ENCODE measurements at regions not wholly inside any gene's neighbourhood (a gene's known extent, or its start where the extent isn't known, plus 50 kb on each side); places are given as distances from the start of the nearest gene placed in this dataset.

DNA sequence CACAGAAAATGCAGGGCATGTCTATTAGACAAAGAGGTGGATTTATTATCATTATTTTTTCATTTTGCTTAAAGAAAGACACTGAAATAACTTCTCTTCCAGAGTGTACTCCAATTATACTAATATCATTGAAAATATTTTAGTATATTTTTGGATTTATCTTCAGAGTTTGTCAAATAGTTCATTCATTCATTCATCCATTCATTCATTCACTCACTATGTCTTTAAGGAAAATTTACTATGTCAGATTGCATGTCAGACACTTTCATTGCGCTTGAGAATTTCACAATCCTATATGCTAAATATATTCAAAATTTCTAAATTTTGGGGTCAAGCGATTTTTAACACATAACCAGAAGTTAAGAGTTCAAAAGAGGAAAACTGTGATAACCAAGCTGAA lies 479.1 kb downstream of the ZEB2 start:
- DNase-seq (ENCODE audit: low spot score), result no peak
- no peak for TF ChIP-seq CTCF (IDR thresholded peaks at IDR 0.05; ENCODE audit: borderline replicate concordance, control extremely low read depth, extremely low read depth, insufficient read depth, missing control alignments)
- in situ Hi-C loops (cut with MboI; ENCODE audit: low sequenced_read_pairs, unreplicated experiment), result no loop called here

DNA sequence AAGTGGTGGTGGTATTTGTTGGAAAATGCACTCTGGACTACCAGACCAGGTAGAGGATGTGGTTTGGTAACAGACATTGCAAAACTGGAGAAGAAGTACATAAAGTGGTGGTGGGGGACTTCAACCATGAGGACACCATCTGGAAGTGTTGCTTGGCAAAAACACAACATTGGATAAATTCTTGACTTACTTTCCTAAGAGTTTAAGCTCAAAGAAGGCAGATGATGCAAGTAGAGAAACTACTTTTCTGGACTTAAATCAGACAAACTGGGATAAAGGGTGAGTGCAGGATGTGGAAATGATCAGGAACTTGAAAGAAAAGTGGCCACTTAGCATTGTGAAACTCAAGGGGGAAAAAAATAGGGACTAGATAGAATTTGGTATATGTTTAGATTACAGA lies 487.4 kb downstream of the ZEB2 start:
- no peak for DNase-seq (ENCODE audit: low spot score)
- in situ Hi-C loops (cut with MboI; ENCODE audit: low sequenced_read_pairs, unreplicated experiment), result no loop called here
- TF ChIP-seq CTCF (IDR thresholded peaks at IDR 0.05; ENCODE audit: borderline replicate concordance, control extremely low read depth, extremely low read depth, insufficient read depth, missing control alignments), result no peak

DNA sequence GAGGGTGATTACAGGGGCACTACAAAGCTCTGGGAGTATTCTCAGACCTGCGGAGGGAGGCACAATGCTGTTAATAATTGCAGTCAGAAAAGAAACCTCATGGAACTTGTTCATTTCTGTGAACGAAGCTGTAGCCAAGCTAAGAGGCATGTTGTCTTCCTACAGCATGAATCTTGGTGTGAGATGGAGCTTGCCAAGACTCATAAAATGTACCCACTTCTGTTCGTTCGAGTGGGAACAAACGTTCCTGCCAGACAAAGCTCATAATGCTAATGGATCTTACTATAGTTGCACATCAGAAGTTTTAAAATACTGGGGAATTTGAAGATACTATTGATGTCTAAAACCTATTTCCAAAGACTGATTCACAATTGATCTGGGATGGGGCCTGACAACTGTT lies 489.1 kb downstream of the ZEB2 start:
- no peak for DNase-seq (ENCODE audit: low spot score)
- TF ChIP-seq CTCF (IDR thresholded peaks at IDR 0.05; ENCODE audit: borderline replicate concordance, control extremely low read depth, extremely low read depth, insufficient read depth, missing control alignments), result no peak
- in situ Hi-C loops (cut with MboI; ENCODE audit: low sequenced_read_pairs, unreplicated experiment), result no loop called here

DNA sequence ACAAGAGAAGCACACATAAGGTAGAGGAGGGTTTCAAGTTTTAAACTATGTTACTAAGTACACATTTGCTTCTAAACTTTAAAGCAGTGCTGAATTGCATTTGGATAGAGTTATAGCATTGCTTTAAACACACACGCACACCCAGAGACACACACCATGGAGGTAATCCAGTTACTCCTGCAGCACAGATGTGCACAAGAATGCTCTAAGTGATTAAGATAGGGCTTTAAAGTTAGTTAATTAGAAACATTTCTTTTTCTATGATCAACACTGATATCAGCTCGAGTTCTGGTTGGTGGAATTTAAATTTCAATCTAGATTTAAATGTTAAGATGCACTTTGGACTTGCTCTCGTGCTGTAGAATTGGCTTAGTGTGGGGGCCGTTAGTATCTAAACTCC lies 492.3 kb downstream of the ZEB2 start:
- no peak for DNase-seq (ENCODE audit: low spot score)
- in situ Hi-C loops (cut with MboI; ENCODE audit: low sequenced_read_pairs, unreplicated experiment), result no loop called here
- TF ChIP-seq CTCF (IDR thresholded peaks at IDR 0.05; ENCODE audit: borderline replicate concordance, control extremely low read depth, extremely low read depth, insufficient read depth, missing control alignments), result no peak

GRCh38 chr2:144026753-144027152 lies 493.2 kb downstream of the ZEB2 start:
- no peak for TF ChIP-seq CTCF (IDR thresholded peaks at IDR 0.05; ENCODE audit: borderline replicate concordance, control extremely low read depth, extremely low read depth, insufficient read depth, missing control alignments)
- in situ Hi-C loops (cut with MboI; ENCODE audit: low sequenced_read_pairs, unreplicated experiment), result no loop called here
- DNase-seq (ENCODE audit: low spot score), result no peak

DNA sequence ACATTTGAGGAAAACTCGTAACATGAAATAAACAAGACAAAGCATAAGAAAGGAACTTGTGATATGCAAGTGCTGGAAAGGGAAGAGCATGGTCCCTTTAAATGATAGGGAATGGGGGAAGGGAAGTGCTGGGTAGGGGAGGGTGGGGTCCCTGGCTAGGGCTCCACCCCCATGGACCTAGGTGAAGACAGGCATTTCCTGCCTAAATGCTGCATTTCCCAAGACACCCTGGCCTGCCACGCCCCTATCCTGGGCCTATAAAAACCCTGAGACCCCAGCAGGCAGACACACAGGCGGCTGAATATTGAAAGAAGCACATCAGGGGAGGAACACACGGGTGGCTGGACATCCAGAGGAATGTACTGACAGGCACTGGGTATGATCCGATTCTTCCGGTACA lies 499.9 kb downstream of the ZEB2 start:
- DNase-seq (ENCODE audit: low spot score), result no peak
- in situ Hi-C loops (cut with MboI; ENCODE audit: low sequenced_read_pairs, unreplicated experiment), result no loop called here
- TF ChIP-seq CTCF (IDR thresholded peaks at IDR 0.05; ENCODE audit: borderline replicate concordance, control extremely low read depth, extremely low read depth, insufficient read depth, missing control alignments), result no peak

DNA sequence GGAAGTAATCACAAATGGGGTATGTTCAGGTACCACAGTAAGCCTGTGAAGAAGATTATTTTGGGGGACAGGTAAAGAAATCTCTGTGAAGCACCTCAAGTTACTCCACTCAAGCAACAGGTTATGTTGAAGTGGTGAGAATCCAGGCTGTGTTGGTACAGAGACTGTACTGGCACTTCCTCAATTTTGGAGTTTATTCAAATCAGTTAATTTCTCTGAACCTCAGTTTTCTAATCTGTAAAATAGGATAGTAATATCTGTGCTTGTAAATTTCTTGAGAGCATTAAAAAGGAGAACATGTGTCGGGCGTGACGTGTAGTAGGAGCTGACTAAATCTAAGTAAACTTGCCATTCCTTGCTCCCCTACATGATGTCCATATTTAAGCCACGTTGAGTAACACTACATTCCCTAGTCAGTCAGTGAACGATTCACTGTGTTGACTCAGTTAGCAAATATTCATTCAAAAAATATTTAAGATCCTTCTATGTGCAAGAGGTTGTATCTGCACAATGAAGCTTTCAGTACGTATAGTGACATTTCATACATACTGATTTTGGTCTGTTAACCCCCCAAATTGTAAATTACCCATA lies 504.2 kb downstream of the ZEB2 start:
- in situ Hi-C loops (cut with MboI; ENCODE audit: low sequenced_read_pairs, unreplicated experiment), result no loop called here
- no peak for TF ChIP-seq CTCF (IDR thresholded peaks at IDR 0.05; ENCODE audit: borderline replicate concordance, control extremely low read depth, extremely low read depth, insufficient read depth, missing control alignments)
- no peak for DNase-seq (ENCODE audit: low spot score)
